Endothelial cell of umbilical vein (primary cell): ENCODE measurements at regions not wholly inside any gene's neighbourhood (a gene's known extent, or its start where the extent isn't known, plus 50 kb on each side); places are given as distances from the start of the nearest gene placed in this dataset.

Experiments
- BruUV-seq: library from RNA; stranded (reverse); fragments of 400-500 nt; replicated peaks from 2 replicates; lab custom pipeline; 2021; lab: Mats Ljungman, UMichigan
- CTCF ChIA-PET: fragments of 300-600, 350-600 bp; sonication (Branson Sonifier 250); formaldehyde crosslinking; loops from one replicate; lab custom pipeline; 2021; ENCODE audit warnings: antibody characterized with exemption, inconsistent platforms; lab: Charles Lee
- POLR2A ChIA-PET: fragments of 300-600, 350-600 bp; sonication (Branson Sonifier 250); formaldehyde crosslinking; loops from one replicate; lab custom pipeline; 2021; ENCODE audit warnings: antibody characterized with exemption, inconsistent platforms; lab: Charles Lee
- DNase-seq: peaks from one replicate; pipeline ENCODE4 v3.0.0-alpha.2; 2011; ENCODE audit warnings: low read depth, low spot score
- FAIRE-seq: peaks from 2 replicates; lab custom pipeline; 2011; peaks lifted over from hg19 to GRCh38; lab: Jason Lieb, UNC
- H2AFZ ChIP-seq: 2 replicates; pipeline ENCODE4 v1.6.0; 2012; ENCODE audit warnings: low read depth, low read length, control low read depth, inconsistent platforms
- H3K27ac ChIP-seq: 2 replicates; pipeline ENCODE4 v1.5.1; 2011; ENCODE audit warnings: low read depth, mild to moderate bottlenecking, control low read depth, low read length, moderate library complexity; ENCODE audit not compliant: insufficient read depth
- H3K27me3 ChIP-seq, 2 experiments: 2 replicates each; pipeline versions ENCODE4 v1.6.0 to v1.6.1; 2011; ENCODE audit warnings: low read length in 2 of 2, mixed read lengths in 1 of 2; ENCODE audit not compliant: control insufficient read depth in 2 of 2, insufficient read depth in 2 of 2
- H3K36me3 ChIP-seq, 2 experiments: 2 replicates in 1 of 2; 3 replicates in 1 of 2; pipeline ENCODE4 v1.5.1; 2011; ENCODE audit warnings: low read length in 2 of 2, mild to moderate bottlenecking in 1 of 2, moderate library complexity in 1 of 2; ENCODE audit not compliant: control insufficient read depth in 2 of 2, insufficient read depth in 2 of 2; ENCODE audit errors: extremely low read depth in 1 of 2
- H3K4me1 ChIP-seq: 3 replicates; pipeline ENCODE4 v1.5.1; 2011; ENCODE audit warnings: mild to moderate bottlenecking, low read length; ENCODE audit not compliant: control insufficient read depth, insufficient read depth; ENCODE audit errors: extremely low read depth
- H3K4me2 ChIP-seq: 2 replicates; pipeline ENCODE4 v1.6.1; 2011; ENCODE audit warnings: low read length, control low read depth, mixed read lengths; ENCODE audit not compliant: insufficient read depth
- H3K4me3 ChIP-seq, 3 experiments: fragments of 200-600 bp in 1 of 3; sonication (generic), shearing (Covaris generic) in 1 of 3; replicated peaks in 1 of 3; 2 replicates each; pipeline ENCODE4 v1.5.1; 2011 to 2016; ENCODE audit warnings: control low read depth in 3 of 3, low read length in 3 of 3, mild to moderate bottlenecking in 2 of 3, inconsistent platforms in 1 of 3, low read depth in 1 of 3, moderate library complexity in 1 of 3; ENCODE audit not compliant: insufficient read depth in 1 of 3
- H3K79me2 ChIP-seq: 2 replicates; pipeline ENCODE4 v1.6.0; 2012; ENCODE audit warnings: low read length, inconsistent platforms; ENCODE audit not compliant: control insufficient read depth, insufficient read depth
- H3K9ac ChIP-seq: replicated peaks from 2 replicates; pipeline ENCODE3; 2011; ENCODE audit warnings: low read length, control low read depth; ENCODE audit not compliant: insufficient read depth; ENCODE audit errors: extremely low read depth
- H3K9me1 ChIP-seq: replicated peaks from 3 replicates; pipeline ENCODE4 v1.6.0; 2011; ENCODE audit warnings: mild to moderate bottlenecking, low read length; ENCODE audit not compliant: control insufficient read depth, insufficient read depth; ENCODE audit errors: extremely low read depth
- H3K9me3 ChIP-seq: replicated peaks from 2 replicates; pipeline ENCODE4 v1.5.1; 2012; ENCODE audit warnings: low read length, inconsistent platforms; ENCODE audit not compliant: control insufficient read depth, insufficient read depth
- H4K20me1 ChIP-seq: replicated peaks from 2 replicates; pipeline ENCODE3; 2011; ENCODE audit warnings: mild to moderate bottlenecking, low read length; ENCODE audit not compliant: control insufficient read depth, insufficient read depth; ENCODE audit errors: extremely low read depth
- EZH2 ChIP-seq: IDR thresholded peaks from 2 replicates; pipeline ENCODE4 v1.6.1; 2012; ENCODE audit warnings: borderline replicate concordance, low read depth, mild to moderate bottlenecking, moderate library complexity, low read length, inconsistent platforms; ENCODE audit not compliant: severe bottlenecking
- FOS ChIP-seq: IDR thresholded peaks from 2 replicates; pipeline ENCODE4 v1.6.1; 2011; ENCODE audit warnings: mild to moderate bottlenecking, low read length, moderate library complexity, borderline replicate concordance; ENCODE audit not compliant: insufficient read depth
- GATA2 ChIP-seq: IDR thresholded peaks from 2 replicates; pipeline ENCODE4 v1.7.0; 2011; ENCODE audit warnings: low read depth, mild to moderate bottlenecking, moderate library complexity, mixed read lengths, low read length; ENCODE audit not compliant: insufficient read length, insufficient read depth
- JUN ChIP-seq: IDR thresholded peaks from 2 replicates; pipeline ENCODE4 v1.6.1; 2011; ENCODE audit warnings: borderline replicate concordance, low read depth; ENCODE audit not compliant: insufficient read length, insufficient read depth
- MYC ChIP-seq: IDR thresholded peaks from one replicate; pipeline ENCODE4 v1.6.1; 2011; ENCODE audit warnings: mild to moderate bottlenecking, low read depth, low read length
- POLR2A ChIP-seq: IDR thresholded peaks from 2 replicates; pipeline ENCODE4 v1.6.1; 2012; ENCODE audit warnings: low read depth, mild to moderate bottlenecking, control low read depth, low read length
- POLR2AphosphoS5 ChIP-seq: IDR thresholded peaks from 2 replicates; pipeline ENCODE4 v1.6.1; 2012; ENCODE audit warnings: low read depth, mild to moderate bottlenecking, control low read depth, low read length, moderate library complexity; ENCODE audit not compliant: insufficient read depth
- dilution Hi-C: fragments of 300-500 bp; cut with MboI; formaldehyde crosslinking; loops from one replicate; pipeline ENCODE4 v1.15.0; 2019; ENCODE audit warnings: low sequenced_read_pairs; ENCODE audit not compliant: extremely low pct_ligation_motif_present
- intact Hi-C: fragments of 100-400 bp; cut with micrococcal nuclease; formaldehyde crosslinking; loops from one replicate; pipeline ENCODE4 v1.10.0; 2022
- TF ChIP-seq, protein P1 (sequence below): IDR thresholded peaks from 2 replicates; pipeline ENCODE4 v1.6.1; 2011; ENCODE audit not compliant: insufficient read depth, insufficient read length
- TF ChIP-seq, protein P2 (sequence below), 2 donors: IDR thresholded peaks; 1 replicate in 1 of 2; 2 replicates in 1 of 2; pipeline ENCODE4 v1.5.1; 2011; ENCODE audit warnings: low read length in 2 of 2, mild to moderate bottlenecking in 2 of 2, moderate library complexity in 2 of 2, control low read depth in 1 of 2, inconsistent platforms in 1 of 2, low read depth in 1 of 2; ENCODE audit not compliant: insufficient read depth in 1 of 2; ENCODE audit errors: extremely low read depth in 1 of 2

GRCh38 chr4:166257276-166257675 is 384.2 kb downstream of the TLL1 start:
- no peaks in the 10 kb centered on the region for H3K9me1 ChIP-seq
- no peak overlapping the region for H3K27ac ChIP-seq
- H4K20me1 ChIP-seq, result no peaks in the 10 kb centered on the region
- DNase-seq, result no peak
- CTCF ChIA-PET, result interaction anchor here (4.5 kb wide), 1 partner anchor 92 kb away, joined by 24 read pairs; no protein-coding TSS in a partner anchor
- H3K27me3 ChIP-seq, result no peaks in the 10 kb centered on the region
- no peak overlapping the region for H2AFZ ChIP-seq
- intact Hi-C loops (no loop called here), dilution Hi-C loops (no loop called here)
- BruUV-seq, result no TSS peak
- POLR2A ChIA-PET, result no interaction called here
- FAIRE-seq, result no peak
- H3K9ac ChIP-seq, result no peak overlapping the region
- H3K4me1 ChIP-seq, result no peaks in the 10 kb centered on the region
- no peak for TF ChIP-seq JUN
- H3K36me3 ChIP-seq, result no peaks in the 10 kb centered on the region
- H3K4me3 ChIP-seq, result no peak overlapping the region
- H3K79me2 ChIP-seq, result no peaks in the 10 kb centered on the region
- H3K9me3 ChIP-seq, result no peaks in the 10 kb centered on the region
- H3K4me2 ChIP-seq, result no peak overlapping the region

DNA sequence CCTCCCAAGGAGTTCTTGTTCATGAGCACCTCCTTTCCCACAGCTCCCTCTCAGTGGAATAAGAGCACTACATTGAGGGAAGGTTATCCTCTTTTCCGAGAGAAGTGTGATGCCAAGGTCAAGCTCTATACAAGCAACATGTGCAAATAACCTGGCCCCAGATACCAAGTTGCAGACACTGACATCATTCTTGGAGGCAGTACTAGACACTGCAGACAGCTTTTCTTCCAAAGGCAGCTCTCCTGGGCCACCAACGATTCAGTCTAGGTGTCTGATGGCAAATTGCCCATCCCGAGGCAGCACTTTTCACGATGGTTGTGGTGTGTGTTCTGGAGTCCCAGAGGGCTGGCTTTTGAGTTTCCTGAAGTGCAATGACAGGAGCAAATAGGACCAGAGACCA is 384.9 kb downstream of the TLL1 start:
- intact Hi-C loops, result no loop called here

More for the DNA sequence above, 384.9 kb downstream of the TLL1 start:
- no peak overlapping the region for H3K27ac ChIP-seq
- no peaks in the 10 kb centered on the region for H3K4me1 ChIP-seq
- H3K36me3 ChIP-seq, result no peaks in the 10 kb centered on the region
- DNase-seq (no peak), FAIRE-seq (no peak)
- ChIA-PET CTCF (interaction anchor here (4.5 kb wide), 1 partner anchor 92 kb away, joined by 24 read pairs; no protein-coding TSS in a partner anchor), POLR2A (no interaction called here)
- H3K9me1 ChIP-seq, result no peaks in the 10 kb centered on the region
- H3K4me3 ChIP-seq, result no peak overlapping the region
- no TSS peak for BruUV-seq
- H4K20me1 ChIP-seq, result no peaks in the 10 kb centered on the region
- no peaks in the 10 kb centered on the region for H3K79me2 ChIP-seq
- no peak overlapping the region for H2AFZ ChIP-seq
- dilution Hi-C loops, result no loop called here
- no peak overlapping the region for H3K9ac ChIP-seq
- no peaks in the 10 kb centered on the region for H3K27me3 ChIP-seq
- no peak overlapping the region for H3K4me2 ChIP-seq
- TF ChIP-seq, protein P1, sequence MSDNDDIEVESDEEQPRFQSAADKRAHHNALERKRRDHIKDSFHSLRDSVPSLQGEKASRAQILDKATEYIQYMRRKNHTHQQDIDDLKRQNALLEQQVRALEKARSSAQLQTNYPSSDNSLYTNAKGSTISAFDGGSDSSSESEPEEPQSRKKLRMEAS, result no peak
- TF ChIP-seq FOS (no peak), JUN (no peak), MYC (no peak), POLR2A (no peak), EZH2 (no peak), POLR2AphosphoS5 (no peak), GATA2 (no peak)
- TF ChIP-seq, protein P2, sequence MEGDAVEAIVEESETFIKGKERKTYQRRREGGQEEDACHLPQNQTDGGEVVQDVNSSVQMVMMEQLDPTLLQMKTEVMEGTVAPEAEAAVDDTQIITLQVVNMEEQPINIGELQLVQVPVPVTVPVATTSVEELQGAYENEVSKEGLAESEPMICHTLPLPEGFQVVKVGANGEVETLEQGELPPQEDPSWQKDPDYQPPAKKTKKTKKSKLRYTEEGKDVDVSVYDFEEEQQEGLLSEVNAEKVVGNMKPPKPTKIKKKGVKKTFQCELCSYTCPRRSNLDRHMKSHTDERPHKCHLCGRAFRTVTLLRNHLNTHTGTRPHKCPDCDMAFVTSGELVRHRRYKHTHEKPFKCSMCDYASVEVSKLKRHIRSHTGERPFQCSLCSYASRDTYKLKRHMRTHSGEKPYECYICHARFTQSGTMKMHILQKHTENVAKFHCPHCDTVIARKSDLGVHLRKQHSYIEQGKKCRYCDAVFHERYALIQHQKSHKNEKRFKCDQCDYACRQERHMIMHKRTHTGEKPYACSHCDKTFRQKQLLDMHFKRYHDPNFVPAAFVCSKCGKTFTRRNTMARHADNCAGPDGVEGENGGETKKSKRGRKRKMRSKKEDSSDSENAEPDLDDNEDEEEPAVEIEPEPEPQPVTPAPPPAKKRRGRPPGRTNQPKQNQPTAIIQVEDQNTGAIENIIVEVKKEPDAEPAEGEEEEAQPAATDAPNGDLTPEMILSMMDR (IDR thresholded peaks at IDR 0.05; ENCODE audit: extremely low read depth in 1 of 2, insufficient read depth in 1 of 2, low read depth in 1 of 2, low read length in 2 of 2), result no peak
- H3K9me3 ChIP-seq, result no peaks in the 10 kb centered on the region
